H1 (cell line): ENCODE measurements at regions not wholly inside any gene's neighbourhood (a gene's known extent, or its start where the extent isn't known, plus 50 kb on each side); places are given as distances from the start of the nearest gene placed in this dataset.

Experiments used
- CTCF ChIA-PET: fragments of 300-600 bp; sonication (Branson Sonifier 250); formaldehyde crosslinking; loops from one replicate; lab custom pipeline; 2021; ENCODE audit not compliant: partially characterized antibody; lab: Charles Lee
- POLR2A ChIA-PET: fragments of 300-600 bp; sonication (Branson Sonifier 250); formaldehyde crosslinking; loops from one replicate; lab custom pipeline; 2021; ENCODE audit warnings: inconsistent platforms; ENCODE audit not compliant: partially characterized antibody; lab: Charles Lee
- DNase-seq, 2 experiments: peaks; one replicate each; pipeline versions ENCODE4 v3.0.0 to v3.0.0-alpha.2; 2010 to 2022; ENCODE audit warnings: low spot score in 2 of 2, low read depth in 1 of 2, mixed read lengths in 1 of 2
- FAIRE-seq: peaks from 2 replicates; lab custom pipeline; 2011; peaks lifted over from hg19 to GRCh38; lab: Jason Lieb, UNC
- H2AFZ ChIP-seq: 2 replicates; pipeline ENCODE4 v1.8.1; 2012; ENCODE audit warnings: low read length, inconsistent platforms
- H2AK5ac ChIP-seq: 2 replicates; pipeline ENCODE4 v1.6.1; 2013; ENCODE audit warnings: low read depth, low read length
- H2BK120ac ChIP-seq: replicated peaks from 2 replicates; pipeline ENCODE3; 2013; ENCODE audit warnings: low read depth, low read length, inconsistent platforms
- H2BK12ac ChIP-seq: 2 replicates; pipeline ENCODE4 v1.6.1; 2013; ENCODE audit warnings: low read depth, low read length
- H2BK15ac ChIP-seq: 2 replicates; pipeline ENCODE4 v1.6.1; 2013; ENCODE audit warnings: low read length
- H2BK20ac ChIP-seq: 2 replicates; pipeline ENCODE4 v1.6.1; 2013; ENCODE audit warnings: low read length
- H2BK5ac ChIP-seq: 2 replicates; pipeline ENCODE4 v1.6.1; 2013; ENCODE audit warnings: low read depth, low read length
- H3K14ac ChIP-seq: 2 replicates; pipeline ENCODE4 v1.6.1; 2013; ENCODE audit warnings: inconsistent platforms; ENCODE audit not compliant: insufficient read length
- H3K18ac ChIP-seq: 2 replicates; pipeline ENCODE4 v1.6.1; 2013; ENCODE audit warnings: low read length; ENCODE audit errors: extremely low read depth
- H3K23ac ChIP-seq: 2 replicates; pipeline ENCODE4 v1.6.1; 2013; ENCODE audit warnings: inconsistent platforms; ENCODE audit not compliant: insufficient read length
- H3K23me2 ChIP-seq: 2 replicates; pipeline ENCODE4 v1.6.1; 2013; ENCODE audit warnings: low read depth, low read length
- H3K27ac ChIP-seq: 2 replicates; pipeline ENCODE4 v1.6.1; 2011; ENCODE audit warnings: low read depth, low read length, inconsistent platforms
- H3K27me3 ChIP-seq, 4 experiments: replicated peaks in 1 of 4; 1 replicate in 1 of 4; 2 replicates in 3 of 4; pipeline versions ENCODE4 v1.6.1 to v1.8.1; 2011 to 2013; ENCODE audit warnings: low read length in 3 of 4, mild to moderate bottlenecking in 3 of 4, inconsistent platforms in 2 of 4, mixed read lengths in 2 of 4, moderate library complexity in 1 of 4; ENCODE audit not compliant: control insufficient read depth in 3 of 4, insufficient read depth in 3 of 4; ENCODE audit errors: extremely low read depth in 1 of 4
- H3K36me3 ChIP-seq, 4 experiments: 2 replicates each; pipeline versions ENCODE4 v1.6.1 to v1.8.1; 2011 to 2013; ENCODE audit warnings: mild to moderate bottlenecking in 4 of 4, low read length in 3 of 4, moderate library complexity in 2 of 4, control low read depth in 1 of 4, inconsistent platforms in 1 of 4; ENCODE audit not compliant: insufficient read depth in 4 of 4, control insufficient read depth in 2 of 4
- H3K4ac ChIP-seq: replicated peaks from 2 replicates; pipeline ENCODE3; 2013; ENCODE audit warnings: low read length, low read depth, mixed read lengths, inconsistent platforms; ENCODE audit not compliant: insufficient read length
- H3K4me1 ChIP-seq, 4 experiments: replicated peaks in 1 of 4; 1 replicate in 1 of 4; 2 replicates in 3 of 4; pipeline versions ENCODE4 v1.6.1 to v1.8.1; 2011 to 2013; ENCODE audit warnings: low read length in 3 of 4, inconsistent platforms in 2 of 4, mixed read lengths in 1 of 4; ENCODE audit not compliant: insufficient read depth in 4 of 4, control insufficient read depth in 3 of 4
- H3K4me2 ChIP-seq, 2 experiments: 2 replicates each; pipeline versions ENCODE4 v1.6.1 to v1.8.1; 2011 to 2013; ENCODE audit warnings: low read depth in 2 of 2, low read length in 2 of 2, control low read depth in 1 of 2, inconsistent platforms in 1 of 2, mild to moderate bottlenecking in 1 of 2; ENCODE audit not compliant: insufficient read depth in 1 of 2
- H3K4me3 ChIP-seq, 4 experiments: fragments of 200-600, 300-600 bp in 1 of 4; sonication (generic), shearing (Covaris generic), sonication (Bioruptor Twin) in 1 of 4; 2 replicates each; pipeline versions ENCODE4 v1.5.1 to v1.8.1; 2011 to 2016; ENCODE audit warnings: low read length in 4 of 4, low read depth in 3 of 4, control low read depth in 2 of 4, inconsistent platforms in 2 of 4, mild to moderate bottlenecking in 2 of 4, mixed read lengths in 1 of 4, moderate library complexity in 1 of 4; ENCODE audit not compliant: insufficient read depth in 2 of 4; ENCODE audit errors: extremely low read depth in 1 of 4
- H3K56ac ChIP-seq: replicated peaks from 2 replicates; pipeline ENCODE3; 2013; ENCODE audit warnings: low read depth, mild to moderate bottlenecking, mixed read lengths, low read length, inconsistent platforms; ENCODE audit not compliant: insufficient read length
- H3K79me1 ChIP-seq: 2 replicates; pipeline ENCODE4 v1.6.1; 2013; ENCODE audit warnings: low read depth, low read length, control low read depth
- H3K79me2 ChIP-seq, 2 experiments: 2 replicates each; pipeline versions ENCODE4 v1.6.1 to v1.8.1; 2012 to 2013; ENCODE audit warnings: low read length in 2 of 2, mild to moderate bottlenecking in 2 of 2, inconsistent platforms in 1 of 2; ENCODE audit not compliant: insufficient read depth in 2 of 2, control insufficient read depth in 1 of 2
- H3K9ac ChIP-seq, 4 experiments: replicated peaks in 1 of 4; 1 replicate in 1 of 4; 2 replicates in 3 of 4; pipeline versions ENCODE4 v1.6.1 to v1.8.1; 2011 to 2013; ENCODE audit warnings: low read depth in 3 of 4, low read length in 3 of 4, control low read depth in 2 of 4, mild to moderate bottlenecking in 2 of 4, moderate library complexity in 2 of 4, inconsistent platforms in 1 of 4; ENCODE audit errors: extremely low read depth in 1 of 4
- H3K9me3 ChIP-seq, 2 experiments: 2 replicates each; pipeline versions ENCODE4 v1.6.1 to v1.8.1; 2012 to 2013; ENCODE audit warnings: mild to moderate bottlenecking in 2 of 2, moderate library complexity in 2 of 2, control low read depth in 1 of 2, inconsistent platforms in 1 of 2, low read depth in 1 of 2, low read length in 1 of 2, mixed read lengths in 1 of 2; ENCODE audit not compliant: insufficient read depth in 2 of 2
- H4K20me1 ChIP-seq, 2 experiments: replicated peaks in 1 of 2; 2 replicates each; pipeline versions ENCODE3 to v1.8.1; 2011 to 2013; ENCODE audit warnings: inconsistent platforms in 2 of 2, low read length in 2 of 2, mild to moderate bottlenecking in 1 of 2; ENCODE audit not compliant: insufficient read depth in 2 of 2, control insufficient read depth in 1 of 2
- H4K5ac ChIP-seq: 2 replicates; pipeline ENCODE4 v1.6.1; 2013; ENCODE audit warnings: low read length, low read depth, mixed read lengths, inconsistent platforms; ENCODE audit not compliant: insufficient read length
- H4K8ac ChIP-seq: 2 replicates; pipeline ENCODE4 v1.8.0; 2013; ENCODE audit warnings: mild to moderate bottlenecking, moderate library complexity, low read length, inconsistent platforms; ENCODE audit not compliant: insufficient read depth; ENCODE audit errors: extremely low read depth
- H4K91ac ChIP-seq: replicated peaks from 2 replicates; pipeline ENCODE3; 2013; ENCODE audit warnings: low read length, mixed read lengths, inconsistent platforms; ENCODE audit not compliant: insufficient read length
- KDM4A ChIP-seq: IDR thresholded peaks from one replicate; pipeline ENCODE4 v1.7.1; 2012; ENCODE audit warnings: low read depth, mild to moderate bottlenecking, moderate library complexity, low read length, inconsistent platforms; ENCODE audit not compliant: severe bottlenecking
- TF ChIP-seq, protein P1 (sequence below): fragments of 300-600 bp; sonication (generic); IDR thresholded peaks from 2 replicates; pipeline ENCODE4 v1.7.1; 2012; ENCODE audit warnings: low read length, moderate library complexity, mild to moderate bottlenecking, inconsistent platforms; ENCODE audit not compliant: insufficient replicate concordance

DNA sequence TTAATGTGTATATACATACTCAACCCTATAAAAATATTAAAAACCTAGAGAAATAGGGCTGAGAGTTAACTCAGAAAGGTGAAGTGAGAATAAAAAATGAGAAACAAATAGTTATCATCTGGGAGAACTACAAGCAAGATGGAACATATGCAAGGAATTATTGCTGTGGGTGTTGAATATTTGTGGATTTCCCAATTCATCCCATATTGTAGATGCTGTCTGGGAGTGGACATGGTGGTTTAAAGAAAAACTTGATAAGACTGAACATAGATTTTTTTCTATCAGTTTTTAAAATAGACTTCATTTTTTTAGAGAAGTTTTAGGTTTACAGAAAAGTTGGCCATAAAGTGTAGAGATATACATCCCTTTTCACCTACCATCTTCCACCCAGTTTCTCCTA is 263.5 kb downstream of the SPATA31D1 start:
- ChIA-PET CTCF (no interaction called here), POLR2A (no interaction called here)
- Histone ChIP-seq H2BK120ac (no peak overlapping the region), H3K27me3 (no peaks in the 10 kb centered on the region), H3K18ac (no peak overlapping the region), H3K4me2 (no peak overlapping the region), H3K79me1 (no peaks in the 10 kb centered on the region), H3K14ac (no peak overlapping the region), H2BK12ac (no peak overlapping the region), H3K23me2 (no peaks in the 10 kb centered on the region; the same call in 1 of the 2 replicates), H3K9ac (no peak overlapping the region), H2BK15ac (no peak overlapping the region), H2BK20ac (no peak overlapping the region), H4K8ac (no peak overlapping the region), H3K36me3 (no peaks in the 10 kb centered on the region), H2AFZ (no peak overlapping the region), H3K9me3 (no peaks in the 10 kb centered on the region), H3K4me3 (no peak overlapping the region), H3K56ac (no peak overlapping the region), H3K23ac (no peak overlapping the region), H3K79me2 (no peaks in the 10 kb centered on the region), H3K4ac (no peak overlapping the region), H4K20me1 (no peaks in the 10 kb centered on the region), H4K91ac (no peak overlapping the region), H3K4me1 (no peaks in the 10 kb centered on the region), H3K27ac (no peak overlapping the region), H2AK5ac (no peak overlapping the region), H4K5ac (no peak overlapping the region), H2BK5ac (no peak overlapping the region)
- DNase-seq = no peak
- FAIRE-seq = no peak
- TF ChIP-seq, protein P1, sequence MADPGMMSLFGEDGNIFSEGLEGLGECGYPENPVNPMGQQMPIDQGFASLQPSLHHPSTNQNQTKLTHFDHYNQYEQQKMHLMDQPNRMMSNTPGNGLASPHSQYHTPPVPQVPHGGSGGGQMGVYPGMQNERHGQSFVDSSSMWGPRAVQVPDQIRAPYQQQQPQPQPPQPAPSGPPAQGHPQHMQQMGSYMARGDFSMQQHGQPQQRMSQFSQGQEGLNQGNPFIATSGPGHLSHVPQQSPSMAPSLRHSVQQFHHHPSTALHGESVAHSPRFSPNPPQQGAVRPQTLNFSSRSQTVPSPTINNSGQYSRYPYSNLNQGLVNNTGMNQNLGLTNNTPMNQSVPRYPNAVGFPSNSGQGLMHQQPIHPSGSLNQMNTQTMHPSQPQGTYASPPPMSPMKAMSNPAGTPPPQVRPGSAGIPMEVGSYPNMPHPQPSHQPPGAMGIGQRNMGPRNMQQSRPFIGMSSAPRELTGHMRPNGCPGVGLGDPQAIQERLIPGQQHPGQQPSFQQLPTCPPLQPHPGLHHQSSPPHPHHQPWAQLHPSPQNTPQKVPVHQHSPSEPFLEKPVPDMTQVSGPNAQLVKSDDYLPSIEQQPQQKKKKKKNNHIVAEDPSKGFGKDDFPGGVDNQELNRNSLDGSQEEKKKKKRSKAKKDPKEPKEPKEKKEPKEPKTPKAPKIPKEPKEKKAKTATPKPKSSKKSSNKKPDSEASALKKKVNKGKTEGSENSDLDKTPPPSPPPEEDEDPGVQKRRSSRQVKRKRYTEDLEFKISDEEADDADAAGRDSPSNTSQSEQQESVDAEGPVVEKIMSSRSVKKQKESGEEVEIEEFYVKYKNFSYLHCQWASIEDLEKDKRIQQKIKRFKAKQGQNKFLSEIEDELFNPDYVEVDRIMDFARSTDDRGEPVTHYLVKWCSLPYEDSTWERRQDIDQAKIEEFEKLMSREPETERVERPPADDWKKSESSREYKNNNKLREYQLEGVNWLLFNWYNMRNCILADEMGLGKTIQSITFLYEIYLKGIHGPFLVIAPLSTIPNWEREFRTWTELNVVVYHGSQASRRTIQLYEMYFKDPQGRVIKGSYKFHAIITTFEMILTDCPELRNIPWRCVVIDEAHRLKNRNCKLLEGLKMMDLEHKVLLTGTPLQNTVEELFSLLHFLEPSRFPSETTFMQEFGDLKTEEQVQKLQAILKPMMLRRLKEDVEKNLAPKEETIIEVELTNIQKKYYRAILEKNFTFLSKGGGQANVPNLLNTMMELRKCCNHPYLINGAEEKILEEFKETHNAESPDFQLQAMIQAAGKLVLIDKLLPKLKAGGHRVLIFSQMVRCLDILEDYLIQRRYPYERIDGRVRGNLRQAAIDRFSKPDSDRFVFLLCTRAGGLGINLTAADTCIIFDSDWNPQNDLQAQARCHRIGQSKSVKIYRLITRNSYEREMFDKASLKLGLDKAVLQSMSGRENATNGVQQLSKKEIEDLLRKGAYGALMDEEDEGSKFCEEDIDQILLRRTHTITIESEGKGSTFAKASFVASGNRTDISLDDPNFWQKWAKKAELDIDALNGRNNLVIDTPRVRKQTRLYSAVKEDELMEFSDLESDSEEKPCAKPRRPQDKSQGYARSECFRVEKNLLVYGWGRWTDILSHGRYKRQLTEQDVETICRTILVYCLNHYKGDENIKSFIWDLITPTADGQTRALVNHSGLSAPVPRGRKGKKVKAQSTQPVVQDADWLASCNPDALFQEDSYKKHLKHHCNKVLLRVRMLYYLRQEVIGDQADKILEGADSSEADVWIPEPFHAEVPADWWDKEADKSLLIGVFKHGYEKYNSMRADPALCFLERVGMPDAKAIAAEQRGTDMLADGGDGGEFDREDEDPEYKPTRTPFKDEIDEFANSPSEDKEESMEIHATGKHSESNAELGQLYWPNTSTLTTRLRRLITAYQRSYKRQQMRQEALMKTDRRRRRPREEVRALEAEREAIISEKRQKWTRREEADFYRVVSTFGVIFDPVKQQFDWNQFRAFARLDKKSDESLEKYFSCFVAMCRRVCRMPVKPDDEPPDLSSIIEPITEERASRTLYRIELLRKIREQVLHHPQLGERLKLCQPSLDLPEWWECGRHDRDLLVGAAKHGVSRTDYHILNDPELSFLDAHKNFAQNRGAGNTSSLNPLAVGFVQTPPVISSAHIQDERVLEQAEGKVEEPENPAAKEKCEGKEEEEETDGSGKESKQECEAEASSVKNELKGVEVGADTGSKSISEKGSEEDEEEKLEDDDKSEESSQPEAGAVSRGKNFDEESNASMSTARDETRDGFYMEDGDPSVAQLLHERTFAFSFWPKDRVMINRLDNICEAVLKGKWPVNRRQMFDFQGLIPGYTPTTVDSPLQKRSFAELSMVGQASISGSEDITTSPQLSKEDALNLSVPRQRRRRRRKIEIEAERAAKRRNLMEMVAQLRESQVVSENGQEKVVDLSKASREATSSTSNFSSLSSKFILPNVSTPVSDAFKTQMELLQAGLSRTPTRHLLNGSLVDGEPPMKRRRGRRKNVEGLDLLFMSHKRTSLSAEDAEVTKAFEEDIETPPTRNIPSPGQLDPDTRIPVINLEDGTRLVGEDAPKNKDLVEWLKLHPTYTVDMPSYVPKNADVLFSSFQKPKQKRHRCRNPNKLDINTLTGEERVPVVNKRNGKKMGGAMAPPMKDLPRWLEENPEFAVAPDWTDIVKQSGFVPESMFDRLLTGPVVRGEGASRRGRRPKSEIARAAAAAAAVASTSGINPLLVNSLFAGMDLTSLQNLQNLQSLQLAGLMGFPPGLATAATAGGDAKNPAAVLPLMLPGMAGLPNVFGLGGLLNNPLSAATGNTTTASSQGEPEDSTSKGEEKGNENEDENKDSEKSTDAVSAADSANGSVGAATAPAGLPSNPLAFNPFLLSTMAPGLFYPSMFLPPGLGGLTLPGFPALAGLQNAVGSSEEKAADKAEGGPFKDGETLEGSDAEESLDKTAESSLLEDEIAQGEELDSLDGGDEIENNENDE = no peak
- no peak for TF ChIP-seq KDM4A
